ENCODE measurements at regions not wholly inside any gene's neighbourhood (a gene's known extent, or its start where the extent isn't known, plus 50 kb on each side); places are given as distances from the start of the nearest gene placed in this dataset.

- H3K27me3 Mint-ChIP-seq, result peaks cover 6% of the 10 kb centered on the region
- no peaks in the 10 kb centered on the region for H3K36me3 Mint-ChIP-seq (ENCODE audit: low read depth)
- intact Hi-C loops (cut with micrococcal nuclease), result no loop called here
- no peak overlapping the region for H3K27ac Mint-ChIP-seq
- POLR2A ChIA-PET, result no interaction called here
- H3K4me1 Mint-ChIP-seq (ENCODE audit: low read depth), result no peaks in the 10 kb centered on the region
- CTCF ChIA-PET, result no interaction called here
- no peak overlapping the region for H3K4me3 Mint-ChIP-seq
- ATAC-seq (no peak), DNase-seq (no peak)
- H3K9me3 Mint-ChIP-seq, result no peaks in the 10 kb centered on the region
- TF ChIP-seq, protein P1, sequence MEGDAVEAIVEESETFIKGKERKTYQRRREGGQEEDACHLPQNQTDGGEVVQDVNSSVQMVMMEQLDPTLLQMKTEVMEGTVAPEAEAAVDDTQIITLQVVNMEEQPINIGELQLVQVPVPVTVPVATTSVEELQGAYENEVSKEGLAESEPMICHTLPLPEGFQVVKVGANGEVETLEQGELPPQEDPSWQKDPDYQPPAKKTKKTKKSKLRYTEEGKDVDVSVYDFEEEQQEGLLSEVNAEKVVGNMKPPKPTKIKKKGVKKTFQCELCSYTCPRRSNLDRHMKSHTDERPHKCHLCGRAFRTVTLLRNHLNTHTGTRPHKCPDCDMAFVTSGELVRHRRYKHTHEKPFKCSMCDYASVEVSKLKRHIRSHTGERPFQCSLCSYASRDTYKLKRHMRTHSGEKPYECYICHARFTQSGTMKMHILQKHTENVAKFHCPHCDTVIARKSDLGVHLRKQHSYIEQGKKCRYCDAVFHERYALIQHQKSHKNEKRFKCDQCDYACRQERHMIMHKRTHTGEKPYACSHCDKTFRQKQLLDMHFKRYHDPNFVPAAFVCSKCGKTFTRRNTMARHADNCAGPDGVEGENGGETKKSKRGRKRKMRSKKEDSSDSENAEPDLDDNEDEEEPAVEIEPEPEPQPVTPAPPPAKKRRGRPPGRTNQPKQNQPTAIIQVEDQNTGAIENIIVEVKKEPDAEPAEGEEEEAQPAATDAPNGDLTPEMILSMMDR (IDR thresholded peaks at IDR 0.05), result no peak
Observed at GRCh38 chr1:96998466-96998865, 276.9 kb downstream of the PTBP2 start.

GRCh38 chr1:96999191-96999590, 277.6 kb downstream of the PTBP2 start:
- H3K36me3 Mint-ChIP-seq (ENCODE audit: low read depth), result no peaks in the 10 kb centered on the region
- H3K9me3 Mint-ChIP-seq, result no peaks in the 10 kb centered on the region
- ATAC-seq (no peak), DNase-seq (no peak)
- no peak overlapping the region for H3K4me3 Mint-ChIP-seq
- intact Hi-C loops (cut with micrococcal nuclease), result no loop called here
- H3K27ac Mint-ChIP-seq, result no peak overlapping the region
- no peaks in the 10 kb centered on the region for H3K4me1 Mint-ChIP-seq (ENCODE audit: low read depth)
- H3K27me3 Mint-ChIP-seq, result peaks cover 6% of the 10 kb centered on the region
- TF ChIP-seq, protein P1 (IDR thresholded peaks at IDR 0.05), result no peak
- POLR2A ChIA-PET, result no interaction called here
- CTCF ChIA-PET, result no interaction called here

- peaks cover 3% of the 10 kb centered on the region for H3K27me3 Mint-ChIP-seq
- H3K27ac Mint-ChIP-seq, result no peak overlapping the region
- intact Hi-C loops (cut with micrococcal nuclease), result no loop called here
- POLR2A ChIA-PET, result no interaction called here
- no peaks in the 10 kb centered on the region for H3K9me3 Mint-ChIP-seq
- CTCF ChIA-PET, result no interaction called here
- DNase-seq (no peak), ATAC-seq (no peak)
- TF ChIP-seq, protein P1 (IDR thresholded peaks at IDR 0.05), result no peak
- H3K4me1 Mint-ChIP-seq (ENCODE audit: low read depth), result no peaks in the 10 kb centered on the region
- no peak overlapping the region for H3K4me3 Mint-ChIP-seq
- H3K36me3 Mint-ChIP-seq (ENCODE audit: low read depth), result no peaks in the 10 kb centered on the region
Observed at GRCh38 chr1:97004054-97004453, 282.5 kb downstream of the PTBP2 start.

DNA sequence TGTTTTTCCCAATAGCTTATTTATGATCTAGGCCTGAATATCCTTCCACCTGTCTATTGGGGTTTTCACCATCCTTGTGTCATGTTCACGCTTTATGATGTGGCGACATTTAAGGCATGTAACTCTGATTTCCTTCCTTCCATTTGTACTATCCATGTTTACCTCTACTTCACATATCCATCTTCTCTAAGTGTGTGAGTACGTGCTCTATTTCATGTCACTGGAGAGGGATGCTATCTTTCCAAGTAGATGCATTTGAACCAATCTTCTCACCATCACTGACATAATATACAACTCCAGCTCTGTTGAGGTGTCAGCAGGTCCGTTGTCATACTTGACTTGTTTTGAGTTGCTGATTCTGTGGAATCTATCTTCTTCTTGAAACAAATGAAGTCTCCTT, 283.2 kb downstream of the PTBP2 start:
- no peaks in the 10 kb centered on the region for H3K9me3 Mint-ChIP-seq
- TF ChIP-seq, protein P1 (IDR thresholded peaks at IDR 0.05), result no peak
- H3K4me1 Mint-ChIP-seq (ENCODE audit: low read depth), result no peaks in the 10 kb centered on the region
- DNase-seq, result no peak
- no peak overlapping the region for H3K4me3 Mint-ChIP-seq
- H3K36me3 Mint-ChIP-seq (ENCODE audit: low read depth), result no peaks in the 10 kb centered on the region
- no peak for ATAC-seq
- no peak overlapping the region for H3K27ac Mint-ChIP-seq
- H3K27me3 Mint-ChIP-seq, result peaks cover 3% of the 10 kb centered on the region
- CTCF ChIA-PET, result no interaction called here
- POLR2A ChIA-PET, result no interaction called here
- intact Hi-C loops (cut with micrococcal nuclease), result no loop called here

GRCh38 chr1:97006044-97006661, 284.6 kb downstream of the PTBP2 start:
- no peak overlapping the region for H3K4me3 Mint-ChIP-seq
- H3K4me1 Mint-ChIP-seq (ENCODE audit: low read depth), result no peaks in the 10 kb centered on the region
- no peaks in the 10 kb centered on the region for H3K36me3 Mint-ChIP-seq (ENCODE audit: low read depth)
- CTCF ChIA-PET, result no interaction called here
- H3K27ac Mint-ChIP-seq, result no peak overlapping the region
- intact Hi-C loops (cut with micrococcal nuclease), result no loop called here
- ATAC-seq, result no peak
- H3K27me3 Mint-ChIP-seq, result peaks cover 3% of the 10 kb centered on the region
- POLR2A ChIA-PET, result no interaction called here
- no peaks in the 10 kb centered on the region for H3K9me3 Mint-ChIP-seq
- TF ChIP-seq, protein P1 (IDR thresholded peaks at IDR 0.05), result no peak
- no peak for DNase-seq

Data from activated CD8-positive, alpha-beta T cell treated with anti-CD3 and anti-CD28 coated beads for 36 hours (primary cell).